GM12865 (cell line): ENCODE measurements at regions not wholly inside any gene's neighbourhood (a gene's known extent, or its start where the extent isn't known, plus 50 kb on each side); places are given as distances from the start of the nearest gene placed in this dataset.

Experiments used
- DNase-seq: peaks from one replicate; pipeline ENCODE4 v3.0.0; 2010; ENCODE audit warnings: low read depth
- H3K4me3 ChIP-seq: 2 replicates; pipeline ENCODE4 v1.5.1; 2011; ENCODE audit warnings: mild to moderate bottlenecking, low read depth, low read length, control low read depth
- CTCF ChIP-seq: IDR thresholded peaks from 2 replicates; pipeline ENCODE4 v1.5.1; 2011; ENCODE audit warnings: low read length, control low read depth, low read depth, inconsistent platforms; ENCODE audit not compliant: insufficient read depth; ENCODE audit errors: missing control alignments

DNA sequence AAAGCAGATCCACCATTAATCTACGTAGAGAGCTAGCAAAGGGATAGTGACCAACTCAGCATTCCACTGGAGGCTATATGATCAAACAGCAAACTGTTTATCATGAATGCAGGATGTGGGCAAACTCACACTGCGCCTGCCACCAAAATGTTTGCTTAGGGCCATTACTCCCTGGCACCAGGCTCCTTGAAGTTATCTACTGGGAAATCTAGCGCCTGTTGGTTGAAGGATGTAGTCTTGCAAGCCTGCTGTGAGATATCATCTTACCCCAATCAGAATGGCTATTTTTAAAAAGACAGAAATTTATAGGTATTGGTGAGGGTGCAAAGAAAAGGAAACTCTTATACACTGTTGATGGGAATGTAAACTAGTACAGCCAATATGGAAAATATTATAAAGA, 332.5 kb upstream of the RPS23 start:
- H3K4me3 ChIP-seq = no peak overlapping the region
- no peak for TF ChIP-seq CTCF
- DNase-seq = no peak

GRCh38 chr5:82605441-82605973, 327.4 kb upstream of the RPS23 start:
- DNase-seq = peak; percentile 6
- H3K4me3 ChIP-seq = no peak overlapping the region
- TF ChIP-seq CTCF = no peak

GRCh38 chr5:82603033-82603987, 325.2 kb upstream of the RPS23 start:
- peak; percentile 5 for DNase-seq
- TF ChIP-seq CTCF = no peak

DNA sequence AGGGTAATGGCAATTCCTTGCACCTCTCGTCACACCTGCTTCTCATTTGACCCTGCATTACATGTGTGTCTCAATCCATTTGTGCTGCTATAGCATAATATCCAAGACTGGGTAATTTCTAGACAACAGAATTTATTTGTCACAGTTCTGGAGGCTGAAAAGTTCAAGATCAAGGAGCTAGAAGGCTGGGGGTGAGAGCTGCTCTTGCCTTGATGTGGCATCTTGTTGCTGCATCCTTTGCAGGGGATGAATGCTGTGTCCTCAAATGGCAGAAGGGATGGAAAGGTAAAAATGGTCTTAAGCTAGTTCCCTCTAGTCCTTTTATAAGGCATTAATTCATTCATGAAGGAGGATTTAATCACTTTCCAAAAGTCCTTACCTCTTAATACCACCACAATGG, 323.7 kb upstream of the RPS23 start:
- TF ChIP-seq CTCF = no peak
- no peak overlapping the region for H3K4me3 ChIP-seq
- no peak for DNase-seq

More at GRCh38 chr5:82603033-82603987, 325.2 kb upstream of the RPS23 start:
- H3K4me3 ChIP-seq = no peak overlapping the region

DNA sequence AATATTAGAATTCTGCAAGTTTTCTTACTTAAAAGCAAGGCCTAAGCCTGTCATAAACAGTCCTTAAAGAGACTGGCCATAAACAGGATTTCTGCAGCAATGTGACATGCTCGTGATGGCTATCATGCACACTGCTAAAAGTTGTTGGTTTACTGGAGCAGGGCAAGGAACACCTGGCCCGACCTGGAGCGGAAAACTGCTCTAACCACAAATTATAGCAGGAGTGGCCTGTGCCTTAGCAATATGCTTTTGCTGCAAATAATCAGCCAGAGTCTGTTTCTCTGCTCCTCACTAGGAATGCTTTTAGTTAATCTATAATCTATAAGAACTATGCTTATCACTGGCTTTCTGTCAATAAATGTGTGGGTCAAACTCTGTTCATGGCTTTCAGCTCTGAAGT, 322.9 kb upstream of the RPS23 start:
- DNase-seq = no peak
- no peak overlapping the region for H3K4me3 ChIP-seq
- TF ChIP-seq CTCF = no peak

DNA sequence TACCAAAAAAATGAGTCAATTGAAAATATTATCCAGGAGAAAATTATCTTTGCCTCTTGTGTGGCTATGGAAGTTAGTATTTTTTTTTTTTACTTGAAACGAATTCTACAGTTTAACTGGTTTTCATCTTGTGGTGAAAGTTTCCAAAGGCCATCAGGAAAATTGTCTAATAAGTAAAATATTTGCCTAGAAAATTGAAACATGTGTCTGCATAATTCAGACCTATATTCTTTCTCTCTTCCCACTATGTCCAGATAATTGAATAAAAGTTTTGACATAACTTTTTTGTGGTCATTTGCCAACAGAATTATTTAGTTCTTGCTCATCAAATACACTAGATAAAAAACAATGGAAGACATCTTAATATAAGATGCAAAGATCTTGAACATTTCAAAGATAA, 321.5 kb upstream of the RPS23 start:
- no peak for DNase-seq
- H3K4me3 ChIP-seq = no peak overlapping the region
- TF ChIP-seq CTCF = no peak
